ENCODE measurements at regions not wholly inside any gene's neighbourhood (a gene's known extent, or its start where the extent isn't known, plus 50 kb on each side); places are given as distances from the start of the nearest gene placed in this dataset.

DNA sequence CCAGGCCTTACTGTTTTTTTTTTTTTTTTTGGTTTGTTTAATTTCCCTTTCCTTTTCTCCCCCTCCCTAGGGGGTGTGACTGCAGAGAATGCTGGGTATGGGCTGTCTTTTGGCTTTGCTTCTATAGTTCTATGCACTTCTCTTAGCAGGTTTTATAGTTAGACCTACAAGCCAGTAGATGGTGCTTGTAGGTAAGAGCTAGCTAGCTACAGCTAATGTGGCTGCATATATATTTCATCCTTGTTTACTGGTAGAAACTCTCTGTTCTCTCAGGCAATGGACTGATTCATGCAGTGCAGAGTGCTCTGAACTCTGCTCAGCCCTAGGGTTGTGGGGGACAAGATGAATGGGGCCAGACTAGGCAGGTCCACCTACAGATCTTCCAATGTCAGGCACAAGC lies 246.4 kb downstream of the SH2D1A start:
- Histone ChIP-seq H3F3A (ENCODE audit: low read depth) (no peaks in the 10 kb centered on the region), H2AFZ (ENCODE audit: low read length) (no peak overlapping the region), H3K9ac (ENCODE audit: low read depth, low read length, poor library complexity, severe bottlenecking) (no peak overlapping the region), H3K4me1 (ENCODE audit: insufficient read depth, low read length, poor library complexity, severe bottlenecking) (no peaks in the 10 kb centered on the region), H3K27me3 (ENCODE audit: insufficient read depth, low read length, poor library complexity, severe bottlenecking) (no peaks in the 10 kb centered on the region), H3K9me3 (ENCODE audit: insufficient read depth, low read depth, low read length) (no peaks in the 10 kb centered on the region), H3K9me2 (replicated peaks; ENCODE audit: low read depth, low read length) (no peaks in the 10 kb centered on the region), H3K4me3 (ENCODE audit: low read length, poor library complexity, severe bottlenecking) (no peak overlapping the region), H3K4me2 (ENCODE audit: low read depth, low read length, poor library complexity, severe bottlenecking) (no peak overlapping the region), H3K79me2 (ENCODE audit: insufficient read depth, low read length) (no peaks in the 10 kb centered on the region), H4K20me1 (ENCODE audit: insufficient read depth, low read length, poor library complexity, severe bottlenecking) (no peaks in the 10 kb centered on the region), H3K36me3 (ENCODE audit: insufficient read depth, low read length) (no peaks in the 10 kb centered on the region)
- TF ChIP-seq, protein P1, sequence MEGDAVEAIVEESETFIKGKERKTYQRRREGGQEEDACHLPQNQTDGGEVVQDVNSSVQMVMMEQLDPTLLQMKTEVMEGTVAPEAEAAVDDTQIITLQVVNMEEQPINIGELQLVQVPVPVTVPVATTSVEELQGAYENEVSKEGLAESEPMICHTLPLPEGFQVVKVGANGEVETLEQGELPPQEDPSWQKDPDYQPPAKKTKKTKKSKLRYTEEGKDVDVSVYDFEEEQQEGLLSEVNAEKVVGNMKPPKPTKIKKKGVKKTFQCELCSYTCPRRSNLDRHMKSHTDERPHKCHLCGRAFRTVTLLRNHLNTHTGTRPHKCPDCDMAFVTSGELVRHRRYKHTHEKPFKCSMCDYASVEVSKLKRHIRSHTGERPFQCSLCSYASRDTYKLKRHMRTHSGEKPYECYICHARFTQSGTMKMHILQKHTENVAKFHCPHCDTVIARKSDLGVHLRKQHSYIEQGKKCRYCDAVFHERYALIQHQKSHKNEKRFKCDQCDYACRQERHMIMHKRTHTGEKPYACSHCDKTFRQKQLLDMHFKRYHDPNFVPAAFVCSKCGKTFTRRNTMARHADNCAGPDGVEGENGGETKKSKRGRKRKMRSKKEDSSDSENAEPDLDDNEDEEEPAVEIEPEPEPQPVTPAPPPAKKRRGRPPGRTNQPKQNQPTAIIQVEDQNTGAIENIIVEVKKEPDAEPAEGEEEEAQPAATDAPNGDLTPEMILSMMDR (conservative IDR thresholded peaks at IDR 0.05; ENCODE audit: low read length) = no peak; the same call in 1 of the 2 replicates
- TF ChIP-seq EZH2phosphoT487 (IDR thresholded peaks at IDR 0.05; ENCODE audit: borderline replicate concordance) = no peak

DNA sequence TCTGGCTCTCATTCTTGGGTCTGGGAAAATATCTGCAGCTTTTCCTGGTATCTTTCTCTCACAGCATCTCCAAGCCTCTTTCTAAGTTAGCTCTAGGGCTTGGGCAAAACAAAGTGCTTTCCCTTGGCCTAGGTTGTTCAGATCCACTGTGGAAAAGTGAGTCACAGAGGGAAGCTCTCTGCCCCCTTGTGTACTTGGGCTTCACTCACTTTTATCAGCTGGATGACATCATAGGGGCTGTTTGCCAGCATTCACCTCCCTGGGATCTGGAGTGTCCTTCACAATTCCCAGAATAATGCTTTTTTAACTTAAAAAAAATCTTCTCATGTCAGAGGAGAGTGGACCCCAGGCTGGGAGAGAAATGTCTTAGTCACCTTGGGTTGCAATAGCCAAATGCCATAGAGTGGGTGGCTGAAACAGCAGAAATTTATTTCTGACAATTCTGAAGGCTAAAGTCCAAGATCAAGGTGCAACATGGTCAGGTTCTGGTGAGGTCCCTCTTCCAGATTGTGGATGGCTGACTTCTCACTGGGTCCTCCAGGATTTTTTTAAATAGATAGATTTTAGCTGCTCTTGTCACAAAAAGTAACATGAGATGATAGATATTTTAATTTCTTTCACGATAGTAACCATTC lies 247.8 kb downstream of the SH2D1A start:
- Histone ChIP-seq H3K27me3 (ENCODE audit: insufficient read depth, low read length, poor library complexity, severe bottlenecking) (no peaks in the 10 kb centered on the region), H3K9ac (ENCODE audit: low read depth, low read length, poor library complexity, severe bottlenecking) (no peak overlapping the region), H4K20me1 (ENCODE audit: insufficient read depth, low read length, poor library complexity, severe bottlenecking) (no peaks in the 10 kb centered on the region), H3K9me2 (replicated peaks; ENCODE audit: low read depth, low read length) (no peaks in the 10 kb centered on the region), H2AFZ (ENCODE audit: low read length) (no peak overlapping the region), H3F3A (ENCODE audit: low read depth) (no peaks in the 10 kb centered on the region), H3K4me2 (ENCODE audit: low read depth, low read length, poor library complexity, severe bottlenecking) (no peak overlapping the region), H3K79me2 (ENCODE audit: insufficient read depth, low read length) (no peaks in the 10 kb centered on the region), H3K9me3 (ENCODE audit: insufficient read depth, low read depth, low read length) (no peaks in the 10 kb centered on the region), H3K4me1 (ENCODE audit: insufficient read depth, low read length, poor library complexity, severe bottlenecking) (no peaks in the 10 kb centered on the region), H3K36me3 (ENCODE audit: insufficient read depth, low read length) (no peaks in the 10 kb centered on the region), H3K4me3 (ENCODE audit: low read length, poor library complexity, severe bottlenecking) (no peak overlapping the region)
- TF ChIP-seq, protein P1 (conservative IDR thresholded peaks at IDR 0.05; ENCODE audit: low read length) = no peak
- TF ChIP-seq EZH2phosphoT487 (IDR thresholded peaks at IDR 0.05; ENCODE audit: borderline replicate concordance) = no peak

DNA sequence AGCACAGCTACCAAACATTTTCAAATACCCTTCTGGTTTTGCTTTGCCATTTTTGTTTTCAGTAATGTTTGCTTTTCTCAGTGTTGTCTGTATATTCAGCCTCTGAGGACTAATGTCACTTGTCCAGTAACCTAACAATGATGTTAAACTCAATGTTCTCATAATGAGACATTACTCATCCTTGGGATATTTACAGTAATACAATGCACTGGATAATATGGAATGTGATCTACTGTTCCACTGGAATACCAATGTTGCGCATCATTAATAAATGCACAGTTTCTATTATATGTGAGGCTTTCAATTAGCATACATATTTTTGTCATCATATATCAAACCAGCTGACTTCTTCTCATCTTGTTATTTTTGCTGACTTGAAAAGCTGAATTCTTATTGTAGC lies 259.1 kb downstream of the SH2D1A start:
- H3K36me3 ChIP-seq (ENCODE audit: insufficient read depth, low read length) = no peaks in the 10 kb centered on the region
- H3K79me2 ChIP-seq (ENCODE audit: insufficient read depth, low read length) = no peaks in the 10 kb centered on the region

More for the DNA sequence above, 259.1 kb downstream of the SH2D1A start:
- Histone ChIP-seq H3K9ac (ENCODE audit: low read depth, low read length, poor library complexity, severe bottlenecking) (no peak overlapping the region), H4K20me1 (ENCODE audit: insufficient read depth, low read length, poor library complexity, severe bottlenecking) (no peaks in the 10 kb centered on the region), H3K4me3 (ENCODE audit: low read length, poor library complexity, severe bottlenecking) (no peak overlapping the region), H3K27me3 (ENCODE audit: insufficient read depth, low read length, poor library complexity, severe bottlenecking) (no peaks in the 10 kb centered on the region), H3K4me1 (ENCODE audit: insufficient read depth, low read length, poor library complexity, severe bottlenecking) (no peaks in the 10 kb centered on the region), H2AFZ (ENCODE audit: low read length) (no peak overlapping the region), H3F3A (ENCODE audit: low read depth) (no peaks in the 10 kb centered on the region), H3K9me2 (replicated peaks; ENCODE audit: low read depth, low read length) (no peaks in the 10 kb centered on the region), H3K4me2 (ENCODE audit: low read depth, low read length, poor library complexity, severe bottlenecking) (no peak overlapping the region), H3K9me3 (ENCODE audit: insufficient read depth, low read depth, low read length) (no peaks in the 10 kb centered on the region)
- TF ChIP-seq, protein P1 (conservative IDR thresholded peaks at IDR 0.05; ENCODE audit: low read length) = no peak
- TF ChIP-seq EZH2phosphoT487 (IDR thresholded peaks at IDR 0.05; ENCODE audit: borderline replicate concordance) = no peak
